SK-N-SH treated with all-trans-retinoic acid at 6 μM for 48 hours (cell line): ENCODE measurements at regions not wholly inside any gene's neighbourhood (a gene's known extent, or its start where the extent isn't known, plus 50 kb on each side); places are given as distances from the start of the nearest gene placed in this dataset.

Source experiments
- ATAC-seq: fragments of 200-7000 bp; cut with Tn5 transposase; 3 replicates; pipeline ENCODE4 v1.9.1; 2020; ENCODE audit warnings: mild to moderate bottlenecking, moderate library complexity
- ARNTL ChIP-seq: fragments of 450-650 bp; formaldehyde crosslinking; IDR thresholded peaks from 2 replicates; pipeline ENCODE4 v1.5.0; 2020; ENCODE audit warnings: low read depth, mild to moderate bottlenecking, moderate library complexity, borderline replicate concordance
- BACH2 ChIP-seq: fragments of 250-450 bp; sonication (Bioruptor Pico); IDR thresholded peaks from 2 replicates; pipeline ENCODE4 v1.9.0; 2021; ENCODE audit warnings: mild to moderate bottlenecking, borderline replicate concordance
- CSDC2 ChIP-seq: fragments of 250-450 bp; sonication (Bioruptor Pico); IDR thresholded peaks from 2 replicates; pipeline ENCODE4 v1.5.0; 2020; ENCODE audit warnings: mild to moderate bottlenecking, moderate library complexity
- ESRRG ChIP-seq: fragments of 250-450 bp; sonication (Bioruptor Pico); IDR thresholded peaks from 2 replicates; pipeline ENCODE4 v1.6.1; 2021; ENCODE audit warnings: mild to moderate bottlenecking
- GLIS3 ChIP-seq: fragments of 250-450 bp; sonication (Bioruptor Pico); IDR thresholded peaks from 2 replicates; pipeline ENCODE4 v1.5.0; 2020; ENCODE audit warnings: mild to moderate bottlenecking, moderate library complexity
- OSR1 ChIP-seq: fragments of 250-450 bp; sonication (Bioruptor Pico); IDR thresholded peaks from 2 replicates; pipeline ENCODE4 v1.8.0; 2022; ENCODE audit warnings: moderate library complexity, mild to moderate bottlenecking, inconsistent platforms
- PPARA ChIP-seq: fragments of 250-450 bp; sonication (Bioruptor Pico); IDR thresholded peaks from 2 replicates; pipeline ENCODE4 v1.5.0; 2020; ENCODE audit warnings: mild to moderate bottlenecking, borderline replicate concordance
- RARB ChIP-seq: fragments of 250-450 bp; sonication (Bioruptor Pico); IDR thresholded peaks from 2 replicates; pipeline ENCODE4 v1.8.0; 2021; ENCODE audit warnings: mild to moderate bottlenecking, moderate library complexity
- SNAI2 ChIP-seq: fragments of 250-450 bp; sonication (Bioruptor Pico); IDR thresholded peaks from 2 replicates; pipeline ENCODE4 v1.5.0; 2020; ENCODE audit warnings: mild to moderate bottlenecking, moderate library complexity
- TCF4 ChIP-seq: fragments of 250-450 bp; sonication (Bioruptor Pico); IDR thresholded peaks from 2 replicates; pipeline ENCODE4 v1.8.0; 2021; ENCODE audit warnings: mild to moderate bottlenecking, moderate library complexity, borderline replicate concordance
- TOX ChIP-seq: fragments of 250-450 bp; sonication (Bioruptor Pico); IDR thresholded peaks from 2 replicates; pipeline ENCODE4 v1.8.0; 2021; ENCODE audit warnings: mild to moderate bottlenecking, moderate library complexity, borderline replicate concordance
- TSHZ2 ChIP-seq: fragments of 250-450 bp; sonication (Bioruptor Pico); IDR thresholded peaks from 2 replicates; pipeline ENCODE4 v1.5.0; 2020; ENCODE audit warnings: mild to moderate bottlenecking, moderate library complexity
- ZC3H10 ChIP-seq: fragments of 250-450 bp; sonication (Bioruptor Pico); IDR thresholded peaks from 2 replicates; pipeline ENCODE4 v1.5.1; 2021; ENCODE audit warnings: mild to moderate bottlenecking, moderate library complexity
- ZFP3 ChIP-seq: fragments of 250-450 bp; sonication (Bioruptor Pico); IDR thresholded peaks from 2 replicates; pipeline ENCODE4 v1.5.0; 2020; ENCODE audit warnings: mild to moderate bottlenecking, moderate library complexity
- ZFP30 ChIP-seq: fragments of 450-650 bp; formaldehyde crosslinking; IDR thresholded peaks from 2 replicates; pipeline ENCODE4 v1.5.0; 2022; ENCODE audit warnings: mild to moderate bottlenecking, moderate library complexity
- ZNF565 ChIP-seq: fragments of 450-650 bp; formaldehyde crosslinking; conservative IDR thresholded peaks from 2 replicates; pipeline ENCODE4 v1.5.0; 2020; ENCODE audit warnings: low read depth, mild to moderate bottlenecking, moderate library complexity
- ZNF70 ChIP-seq: fragments of 450-650 bp; formaldehyde crosslinking; IDR thresholded peaks from 2 replicates; pipeline ENCODE4 v1.5.0; 2020; ENCODE audit warnings: mild to moderate bottlenecking, moderate library complexity
- ZNF8 ChIP-seq: fragments of 450-650 bp; formaldehyde crosslinking; IDR thresholded peaks from 2 replicates; pipeline ENCODE4 v1.5.0; 2020; ENCODE audit warnings: mild to moderate bottlenecking, moderate library complexity
- TF ChIP-seq, protein P1 (sequence below): fragments of 250-450 bp; sonication (Bioruptor Pico); IDR thresholded peaks from 2 replicates; pipeline ENCODE4 v1.5.1; 2021; ENCODE audit warnings: mild to moderate bottlenecking, moderate library complexity
- TF ChIP-seq, protein P2 (sequence below): fragments of 250-450 bp; sonication (Bioruptor Pico); IDR thresholded peaks from 2 replicates; pipeline ENCODE4 v1.8.0; 2021; ENCODE audit warnings: low read depth, mild to moderate bottlenecking, moderate library complexity, borderline replicate concordance
- TF ChIP-seq, protein P3 (sequence below): fragments of 250-450 bp; sonication (Bioruptor Pico); IDR thresholded peaks from 2 replicates; pipeline ENCODE4 v1.8.0; 2020; ENCODE audit warnings: mild to moderate bottlenecking, moderate library complexity, borderline replicate concordance
- TF ChIP-seq, protein P4 (sequence below): fragments of 250-450 bp; sonication (Bioruptor Pico); IDR thresholded peaks from 2 replicates; pipeline ENCODE4 v1.5.1; 2020; ENCODE audit warnings: low read depth, mild to moderate bottlenecking, moderate library complexity

GRCh38 chr12:91675401-91675800 is 470.2 kb downstream of the BTG1 start:
- TF ChIP-seq, protein P1, sequence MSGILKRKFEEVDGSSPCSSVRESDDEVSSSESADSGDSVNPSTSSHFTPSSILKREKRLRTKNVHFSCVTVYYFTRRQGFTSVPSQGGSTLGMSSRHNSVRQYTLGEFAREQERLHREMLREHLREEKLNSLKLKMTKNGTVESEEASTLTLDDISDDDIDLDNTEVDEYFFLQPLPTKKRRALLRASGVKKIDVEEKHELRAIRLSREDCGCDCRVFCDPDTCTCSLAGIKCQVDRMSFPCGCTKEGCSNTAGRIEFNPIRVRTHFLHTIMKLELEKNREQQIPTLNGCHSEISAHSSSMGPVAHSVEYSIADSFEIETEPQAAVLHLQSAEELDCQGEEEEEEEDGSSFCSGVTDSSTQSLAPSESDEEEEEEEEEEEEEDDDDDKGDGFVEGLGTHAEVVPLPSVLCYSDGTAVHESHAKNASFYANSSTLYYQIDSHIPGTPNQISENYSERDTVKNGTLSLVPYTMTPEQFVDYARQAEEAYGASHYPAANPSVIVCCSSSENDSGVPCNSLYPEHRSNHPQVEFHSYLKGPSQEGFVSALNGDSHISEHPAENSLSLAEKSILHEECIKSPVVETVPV (CRISPR knock-in tag), result no peak
- TF ChIP-seq ARNTL (CRISPR knock-in tag) (no peak), PPARA (no peak), TCF4 (CRISPR knock-in tag) (no peak), RARB (CRISPR knock-in tag) (no peak), ZFP30 (no peak), GLIS3 (CRISPR knock-in tag) (no peak), ZNF70 (CRISPR knock-in tag) (no peak)

GRCh38 chr12:91672130-91672529 is 473.5 kb downstream of the BTG1 start:
- TF ChIP-seq TSHZ2 (no peak), TCF4 (CRISPR knock-in tag) (no peak), ESRRG (CRISPR knock-in tag) (no peak), ZFP3 (CRISPR knock-in tag) (no peak)
- TF ChIP-seq, protein P2, sequence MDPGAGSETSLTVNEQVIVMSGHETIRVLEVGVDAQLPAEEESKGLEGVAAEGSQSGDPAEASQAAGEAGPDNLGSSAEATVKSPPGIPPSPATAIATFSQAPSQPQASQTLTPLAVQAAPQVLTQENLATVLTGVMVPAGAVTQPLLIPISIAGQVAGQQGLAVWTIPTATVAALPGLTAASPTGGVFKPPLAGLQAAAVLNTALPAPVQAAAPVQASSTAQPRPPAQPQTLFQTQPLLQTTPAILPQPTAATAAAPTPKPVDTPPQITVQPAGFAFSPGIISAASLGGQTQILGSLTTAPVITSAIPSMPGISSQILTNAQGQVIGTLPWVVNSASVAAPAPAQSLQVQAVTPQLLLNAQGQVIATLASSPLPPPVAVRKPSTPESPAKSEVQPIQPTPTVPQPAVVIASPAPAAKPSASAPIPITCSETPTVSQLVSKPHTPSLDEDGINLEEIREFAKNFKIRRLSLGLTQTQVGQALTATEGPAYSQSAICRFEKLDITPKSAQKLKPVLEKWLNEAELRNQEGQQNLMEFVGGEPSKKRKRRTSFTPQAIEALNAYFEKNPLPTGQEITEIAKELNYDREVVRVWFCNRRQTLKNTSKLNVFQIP (CRISPR knock-in tag), result no peak

More at GRCh38 chr12:91675401-91675800, 470.2 kb downstream of the BTG1 start:
- no peak for ATAC-seq

DNA sequence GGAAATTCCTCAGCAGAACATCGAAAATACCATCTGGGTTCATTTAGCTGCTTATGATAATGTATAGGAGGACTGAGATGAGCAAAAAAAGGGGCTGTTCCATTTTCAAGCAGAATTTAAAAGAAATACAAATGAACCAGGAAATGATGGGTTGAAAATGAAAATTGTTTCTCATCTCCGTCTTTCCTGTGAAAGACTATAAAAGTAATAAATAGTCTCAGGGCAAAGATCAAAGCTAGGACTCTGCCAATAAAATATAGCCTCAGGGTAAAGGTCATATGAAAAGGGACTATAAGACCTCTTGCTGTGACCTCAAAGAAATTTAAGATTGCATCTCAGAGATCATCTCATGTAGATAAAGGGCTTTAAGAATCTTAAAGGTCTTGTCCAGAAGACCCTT is 478.0 kb downstream of the BTG1 start:
- TF ChIP-seq, protein P3, sequence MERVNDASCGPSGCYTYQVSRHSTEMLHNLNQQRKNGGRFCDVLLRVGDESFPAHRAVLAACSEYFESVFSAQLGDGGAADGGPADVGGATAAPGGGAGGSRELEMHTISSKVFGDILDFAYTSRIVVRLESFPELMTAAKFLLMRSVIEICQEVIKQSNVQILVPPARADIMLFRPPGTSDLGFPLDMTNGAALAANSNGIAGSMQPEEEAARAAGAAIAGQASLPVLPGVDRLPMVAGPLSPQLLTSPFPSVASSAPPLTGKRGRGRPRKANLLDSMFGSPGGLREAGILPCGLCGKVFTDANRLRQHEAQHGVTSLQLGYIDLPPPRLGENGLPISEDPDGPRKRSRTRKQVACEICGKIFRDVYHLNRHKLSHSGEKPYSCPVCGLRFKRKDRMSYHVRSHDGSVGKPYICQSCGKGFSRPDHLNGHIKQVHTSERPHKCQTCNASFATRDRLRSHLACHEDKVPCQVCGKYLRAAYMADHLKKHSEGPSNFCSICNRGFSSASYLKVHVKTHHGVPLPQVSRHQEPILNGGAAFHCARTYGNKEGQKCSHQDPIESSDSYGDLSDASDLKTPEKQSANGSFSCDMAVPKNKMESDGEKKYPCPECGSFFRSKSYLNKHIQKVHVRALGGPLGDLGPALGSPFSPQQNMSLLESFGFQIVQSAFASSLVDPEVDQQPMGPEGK (CRISPR knock-in tag), result no peak
- TF ChIP-seq ZC3H10 (CRISPR knock-in tag) (no peak), TOX (CRISPR knock-in tag) (no peak), ZFP3 (CRISPR knock-in tag) (no peak), ZNF565 (no peak)
- TF ChIP-seq, protein P4, sequence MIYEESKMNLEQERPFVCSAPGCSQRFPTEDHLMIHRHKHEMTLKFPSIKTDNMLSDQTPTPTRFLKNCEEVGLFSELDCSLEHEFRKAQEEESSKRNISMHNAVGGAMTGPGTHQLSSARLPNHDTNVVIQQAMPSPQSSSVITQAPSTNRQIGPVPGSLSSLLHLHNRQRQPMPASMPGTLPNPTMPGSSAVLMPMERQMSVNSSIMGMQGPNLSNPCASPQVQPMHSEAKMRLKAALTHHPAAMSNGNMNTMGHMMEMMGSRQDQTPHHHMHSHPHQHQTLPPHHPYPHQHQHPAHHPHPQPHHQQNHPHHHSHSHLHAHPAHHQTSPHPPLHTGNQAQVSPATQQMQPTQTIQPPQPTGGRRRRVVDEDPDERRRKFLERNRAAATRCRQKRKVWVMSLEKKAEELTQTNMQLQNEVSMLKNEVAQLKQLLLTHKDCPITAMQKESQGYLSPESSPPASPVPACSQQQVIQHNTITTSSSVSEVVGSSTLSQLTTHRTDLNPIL (CRISPR knock-in tag), result no peak
- ATAC-seq, result no peak

More at GRCh38 chr12:91672130-91672529, 473.5 kb downstream of the BTG1 start:
- no peak for ATAC-seq

- no peak for ATAC-seq
- no peak for TF ChIP-seq TCF4 (CRISPR knock-in tag)
- no peak for TF ChIP-seq GLIS3 (CRISPR knock-in tag)
- TF ChIP-seq, protein P4 (CRISPR knock-in tag), result no peak
- no peak for TF ChIP-seq ARNTL (CRISPR knock-in tag)
- TF ChIP-seq TOX (CRISPR knock-in tag), result no peak
- no peak for TF ChIP-seq ESRRG (CRISPR knock-in tag)
- no peak for TF ChIP-seq PPARA
- TF ChIP-seq OSR1 (CRISPR knock-in tag), result no peak
- no peak for TF ChIP-seq ZC3H10 (CRISPR knock-in tag)
- no peak for TF ChIP-seq ZFP30
- no peak for TF ChIP-seq ZNF8 (CRISPR knock-in tag)
- TF ChIP-seq ZNF70 (CRISPR knock-in tag), result no peak
- no peak for TF ChIP-seq SNAI2 (CRISPR knock-in tag)
- no peak for TF ChIP-seq CSDC2
- no peak for TF ChIP-seq BACH2 (CRISPR knock-in tag)
- TF ChIP-seq, protein P2 (CRISPR knock-in tag), result no peak
- TF ChIP-seq, protein P1 (CRISPR knock-in tag), result no peak
- no peak for TF ChIP-seq ZNF565
Measured at GRCh38 chr12:91663744-91664143, 481.1 kb upstream of the DCN start.
